Mammary epithelial cell (primary cell): ENCODE measurements at regions not wholly inside any gene's neighbourhood (a gene's known extent, or its start where the extent isn't known, plus 50 kb on each side); places are given as distances from the start of the nearest gene placed in this dataset.

Experiments used
- EZH2 ChIP-seq: IDR thresholded peaks from 2 replicates; pipeline ENCODE4 v1.6.1; 2012; ENCODE audit warnings: low read length, inconsistent platforms, borderline replicate concordance
- TF ChIP-seq, protein P1 (sequence below), 2 donors: IDR thresholded peaks in 1 of 2; conservative IDR thresholded peaks in 1 of 2; 2 replicates each; pipeline ENCODE4 v1.5.1; 2011 to 2012; ENCODE audit warnings: inconsistent platforms in 2 of 2, low read length in 2 of 2, mild to moderate bottlenecking in 2 of 2, control low read depth in 1 of 2, low read depth in 1 of 2; ENCODE audit not compliant: insufficient read depth in 1 of 2; ENCODE audit errors: extremely low read depth in 1 of 2

DNA sequence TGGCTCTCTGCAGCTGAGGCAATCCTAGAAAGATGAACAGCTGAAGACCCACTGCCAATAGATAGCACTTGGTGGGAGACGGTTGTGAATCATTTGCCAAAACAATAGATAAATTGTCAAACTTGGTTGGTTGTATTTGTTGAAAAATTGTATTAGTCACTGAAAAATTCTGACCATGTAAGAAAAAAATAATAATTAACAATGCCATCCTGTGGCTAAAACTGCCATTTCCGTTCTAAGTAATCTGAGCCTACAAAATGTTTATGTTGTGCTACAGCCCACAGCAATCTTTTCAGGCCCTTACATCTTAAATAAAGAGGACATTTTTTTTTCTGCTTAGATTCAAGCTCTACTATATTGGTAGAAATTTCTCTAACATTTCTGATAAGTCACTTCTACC is 103.2 kb upstream of the ANO3 start:
- TF ChIP-seq, protein P1, sequence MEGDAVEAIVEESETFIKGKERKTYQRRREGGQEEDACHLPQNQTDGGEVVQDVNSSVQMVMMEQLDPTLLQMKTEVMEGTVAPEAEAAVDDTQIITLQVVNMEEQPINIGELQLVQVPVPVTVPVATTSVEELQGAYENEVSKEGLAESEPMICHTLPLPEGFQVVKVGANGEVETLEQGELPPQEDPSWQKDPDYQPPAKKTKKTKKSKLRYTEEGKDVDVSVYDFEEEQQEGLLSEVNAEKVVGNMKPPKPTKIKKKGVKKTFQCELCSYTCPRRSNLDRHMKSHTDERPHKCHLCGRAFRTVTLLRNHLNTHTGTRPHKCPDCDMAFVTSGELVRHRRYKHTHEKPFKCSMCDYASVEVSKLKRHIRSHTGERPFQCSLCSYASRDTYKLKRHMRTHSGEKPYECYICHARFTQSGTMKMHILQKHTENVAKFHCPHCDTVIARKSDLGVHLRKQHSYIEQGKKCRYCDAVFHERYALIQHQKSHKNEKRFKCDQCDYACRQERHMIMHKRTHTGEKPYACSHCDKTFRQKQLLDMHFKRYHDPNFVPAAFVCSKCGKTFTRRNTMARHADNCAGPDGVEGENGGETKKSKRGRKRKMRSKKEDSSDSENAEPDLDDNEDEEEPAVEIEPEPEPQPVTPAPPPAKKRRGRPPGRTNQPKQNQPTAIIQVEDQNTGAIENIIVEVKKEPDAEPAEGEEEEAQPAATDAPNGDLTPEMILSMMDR (conservative IDR thresholded peaks at IDR 0.05 in 1 of 2, IDR thresholded peaks at IDR 0.05 in 1 of 2; ENCODE audit: extremely low read depth in 1 of 2, insufficient read depth in 1 of 2, low read depth in 1 of 2, low read length in 2 of 2), result no peak
- no peak for TF ChIP-seq EZH2
